ENCODE measurements at regions not wholly inside any gene's neighbourhood (a gene's known extent, or its start where the extent isn't known, plus 50 kb on each side); places are given as distances from the start of the nearest gene placed in this dataset.

DNA sequence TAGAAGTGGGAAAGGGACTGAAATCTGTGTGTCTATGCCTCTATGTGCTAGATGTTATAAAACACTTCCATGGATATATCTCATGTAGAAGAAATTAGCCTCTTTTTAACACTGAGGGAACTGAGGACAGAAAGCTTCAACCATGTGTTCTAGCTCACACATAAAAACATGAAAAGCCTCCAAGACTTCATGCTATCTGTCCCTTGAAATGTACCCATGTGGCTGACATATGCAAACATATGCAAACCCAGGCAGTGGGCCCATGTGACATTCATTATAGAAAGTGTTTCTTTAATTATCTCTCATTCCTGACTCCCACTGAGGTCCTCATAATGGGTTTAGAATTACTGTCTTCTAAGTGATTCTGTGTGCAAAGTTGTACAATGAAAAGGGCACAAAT lies 134.7 kb upstream of the MAF start:
- Mint-ChIP-seq H3K27me3 (ENCODE audit: low read depth) (peaks cover 24% of the 10 kb centered on the region), H3K4me3 (ENCODE audit: low read depth) (no peak overlapping the region), H3K36me3 (ENCODE audit: low read depth) (no peaks in the 10 kb centered on the region), H3K9me3 (no peaks in the 10 kb centered on the region), H3K4me1 (ENCODE audit: low read depth) (no peaks in the 10 kb centered on the region), H3K27ac (no peak overlapping the region)
- intact Hi-C loops (cut with micrococcal nuclease) = no loop called here
- no peak for DNase-seq (ENCODE audit: low spot score)

DNA sequence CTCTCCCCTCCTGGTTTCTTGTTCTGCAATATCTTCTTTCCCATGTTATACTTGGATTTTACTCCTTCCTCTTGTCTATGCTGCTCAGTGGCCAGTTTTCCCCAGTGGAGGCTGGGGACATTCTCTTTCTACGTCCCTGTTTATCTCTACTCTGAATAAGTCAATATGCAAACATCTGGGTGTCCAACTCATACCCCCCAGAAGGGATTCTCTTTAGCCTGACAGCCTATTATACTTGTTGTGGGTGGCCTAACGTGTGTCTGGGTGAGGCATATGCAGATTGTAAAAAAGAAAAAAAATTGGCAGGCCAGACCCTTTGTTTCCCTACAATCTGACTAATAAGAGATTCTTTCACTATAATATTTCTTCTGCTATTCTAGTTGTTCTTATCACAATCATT lies 134.2 kb upstream of the MAF start:
- no peaks in the 10 kb centered on the region for H3K9me3 Mint-ChIP-seq
- H3K27me3 Mint-ChIP-seq (ENCODE audit: low read depth) = peaks cover 24% of the 10 kb centered on the region
- no peak overlapping the region for H3K27ac Mint-ChIP-seq
- H3K4me3 Mint-ChIP-seq (ENCODE audit: low read depth) = no peak overlapping the region
- no peaks in the 10 kb centered on the region for H3K4me1 Mint-ChIP-seq (ENCODE audit: low read depth)
- no peaks in the 10 kb centered on the region for H3K36me3 Mint-ChIP-seq (ENCODE audit: low read depth)
- DNase-seq (ENCODE audit: low spot score) = no peak
- intact Hi-C loops (cut with micrococcal nuclease) = no loop called here

DNA sequence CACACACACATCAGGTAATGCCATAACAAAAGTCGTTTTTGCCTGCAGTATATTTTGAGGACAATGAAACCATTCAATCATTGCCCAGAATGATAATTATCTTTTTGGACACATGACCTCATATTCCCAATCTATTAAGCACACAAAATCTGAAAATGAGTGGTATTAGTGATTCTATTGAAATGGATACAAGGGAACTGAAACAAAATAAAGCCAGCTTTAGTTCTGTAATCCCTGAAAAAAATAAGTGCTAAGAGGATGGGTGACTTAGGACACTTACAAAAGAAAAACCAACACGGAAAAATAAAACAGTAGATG lies 128.3 kb upstream of the MAF start:
- Mint-ChIP-seq H3K27me3 (ENCODE audit: low read depth) (peaks cover 17% of the 10 kb centered on the region), H3K9me3 (peaks cover 13% of the 10 kb centered on the region), H3K36me3 (ENCODE audit: low read depth) (peaks cover 7% of the 10 kb centered on the region), H3K4me3 (ENCODE audit: low read depth) (no peak overlapping the region), H3K27ac (no peak overlapping the region), H3K4me1 (ENCODE audit: low read depth) (peaks cover 6% of the 10 kb centered on the region)
- intact Hi-C loops (cut with micrococcal nuclease) = no loop called here
- DNase-seq (ENCODE audit: low spot score) = no peak

DNA sequence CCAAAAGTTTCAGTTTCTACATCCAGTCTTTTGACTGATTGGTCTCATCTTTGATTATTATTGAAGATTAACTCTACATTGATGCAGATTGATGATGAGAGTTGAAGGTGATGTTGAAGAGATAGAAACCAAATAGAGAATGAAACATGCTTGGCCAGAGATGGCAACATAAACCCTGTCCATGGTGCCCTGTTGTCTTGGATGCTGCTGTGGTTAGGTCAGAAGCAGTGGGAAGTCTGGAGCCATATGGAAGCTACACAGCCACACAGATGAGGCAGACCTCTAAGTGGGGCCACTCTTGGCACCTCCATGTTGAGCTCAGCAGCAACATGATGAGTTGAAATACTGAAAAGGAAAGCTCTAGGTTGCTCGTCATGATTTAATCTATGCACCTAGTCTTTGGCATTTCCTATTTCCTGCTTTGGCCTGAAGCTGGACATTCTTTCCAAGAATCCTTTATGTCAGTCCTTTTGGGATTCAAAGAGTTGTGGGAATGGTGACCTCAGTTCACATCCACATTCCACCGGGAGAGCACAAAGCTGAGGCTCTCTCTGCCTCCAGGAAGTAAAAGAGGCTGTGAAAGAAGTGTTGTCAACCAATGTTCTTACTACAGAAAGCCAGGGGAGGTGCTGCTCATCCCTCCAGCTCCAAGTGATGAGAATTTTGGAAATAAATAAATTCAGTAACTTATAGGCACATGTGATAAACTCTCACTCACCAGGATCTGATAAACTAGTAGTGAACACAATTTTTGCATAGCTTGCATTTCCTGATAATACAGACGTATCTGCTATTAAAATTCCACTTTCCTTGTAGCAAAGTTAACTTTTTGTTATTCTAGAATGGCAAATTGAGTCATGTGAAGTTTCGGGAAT lies 127.7 kb upstream of the MAF start:
- H3K9me3 Mint-ChIP-seq = peaks cover 13% of the 10 kb centered on the region
- intact Hi-C loops (cut with micrococcal nuclease) = no loop called here
- H3K36me3 Mint-ChIP-seq (ENCODE audit: low read depth) = peaks cover 7% of the 10 kb centered on the region
- H3K4me3 Mint-ChIP-seq (ENCODE audit: low read depth) = no peak overlapping the region
- no peak overlapping the region for H3K27ac Mint-ChIP-seq
- peaks cover 6% of the 10 kb centered on the region for H3K4me1 Mint-ChIP-seq (ENCODE audit: low read depth)
- H3K27me3 Mint-ChIP-seq (ENCODE audit: low read depth) = peaks cover 11% of the 10 kb centered on the region
- no peak for DNase-seq (ENCODE audit: low spot score)

DNA sequence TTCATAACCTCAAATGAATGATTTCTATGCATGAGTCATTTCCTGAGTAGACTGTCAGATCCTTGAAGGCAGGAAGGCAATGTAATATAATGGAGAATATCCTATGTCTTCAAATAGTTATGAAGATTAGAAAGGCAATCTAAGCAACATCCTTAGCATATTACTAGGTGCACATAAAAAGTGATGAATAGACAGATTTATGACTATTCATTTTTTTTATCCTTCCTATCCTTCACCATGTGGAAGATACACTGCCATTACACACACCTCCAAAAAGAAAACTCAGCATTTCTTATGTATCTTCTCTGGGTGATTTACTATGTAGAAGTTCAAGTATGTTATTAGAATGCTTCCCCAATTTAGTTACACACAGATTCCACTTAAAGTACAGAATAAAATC lies 126.4 kb upstream of the MAF start:
- intact Hi-C loops (cut with micrococcal nuclease) = no loop called here
- peaks cover 19% of the 10 kb centered on the region for H3K9me3 Mint-ChIP-seq
- peaks cover 11% of the 10 kb centered on the region for H3K36me3 Mint-ChIP-seq (ENCODE audit: low read depth)
- H3K4me3 Mint-ChIP-seq (ENCODE audit: low read depth) = no peak overlapping the region
- peaks cover 8% of the 10 kb centered on the region for H3K4me1 Mint-ChIP-seq (ENCODE audit: low read depth)
- no peak for DNase-seq (ENCODE audit: low spot score)
- H3K27ac Mint-ChIP-seq = no peak overlapping the region
- peaks cover 10% of the 10 kb centered on the region for H3K27me3 Mint-ChIP-seq (ENCODE audit: low read depth)

DNA sequence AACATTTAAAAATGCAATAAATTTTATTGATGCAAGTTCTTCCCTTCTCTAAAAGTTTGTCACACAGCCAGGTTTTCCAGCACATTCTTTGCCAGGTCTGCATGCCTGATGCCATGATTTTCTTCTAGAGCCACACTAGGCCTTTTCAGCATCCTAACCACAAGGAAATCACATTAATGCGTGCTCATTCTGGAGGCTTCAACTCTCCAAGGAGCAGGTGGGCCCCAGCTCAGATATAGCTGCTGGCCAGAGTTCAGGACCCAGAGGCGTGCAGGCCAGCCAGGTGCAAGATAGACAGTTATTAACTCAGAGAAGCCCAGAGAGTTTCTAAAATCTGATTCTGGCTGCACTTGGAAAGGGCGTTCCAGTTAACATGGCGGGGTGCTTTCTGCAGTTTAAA lies 124.5 kb upstream of the MAF start:
- Mint-ChIP-seq H3K36me3 (ENCODE audit: low read depth) (peaks cover 11% of the 10 kb centered on the region), H3K4me3 (ENCODE audit: low read depth) (no peak overlapping the region)
- intact Hi-C loops (cut with micrococcal nuclease) = no loop called here

DNA sequence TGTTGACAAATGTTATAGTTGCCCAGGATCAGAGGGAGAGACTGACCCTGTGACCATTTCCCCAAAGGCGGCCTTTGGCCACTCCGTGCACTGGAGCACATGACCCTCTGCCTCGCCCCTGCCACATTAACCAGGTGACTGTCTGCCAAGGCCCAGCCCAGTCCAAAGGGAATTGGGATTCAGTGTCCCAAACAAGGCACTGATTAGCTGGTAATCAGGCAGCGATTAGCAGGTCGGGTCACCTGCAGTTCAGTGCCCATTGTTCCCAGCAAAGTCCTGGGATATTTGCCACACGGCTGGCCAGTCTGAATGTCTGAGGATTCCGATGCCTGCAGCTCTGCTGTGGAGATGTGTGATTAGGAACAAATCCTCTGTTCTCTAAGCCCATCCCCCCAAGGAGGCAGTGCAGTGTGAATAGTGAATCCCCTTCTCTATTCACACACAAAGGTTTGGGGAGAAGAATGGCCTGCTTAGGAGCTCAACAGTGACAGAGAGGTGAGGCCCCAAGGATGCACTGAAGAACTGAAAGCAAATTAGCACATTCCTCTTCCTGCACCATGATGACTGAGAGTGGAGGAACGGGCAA lies 123.1 kb upstream of the MAF start:
- DNase-seq (ENCODE audit: low spot score) = no peak
- H3K4me1 Mint-ChIP-seq (ENCODE audit: low read depth) = peaks cover 8% of the 10 kb centered on the region
- intact Hi-C loops (cut with micrococcal nuclease) = no loop called here
- peaks cover 24% of the 10 kb centered on the region for H3K9me3 Mint-ChIP-seq
- no peak overlapping the region for H3K4me3 Mint-ChIP-seq (ENCODE audit: low read depth)
- peaks cover 7% of the 10 kb centered on the region for H3K27me3 Mint-ChIP-seq (ENCODE audit: low read depth)
- H3K27ac Mint-ChIP-seq = no peak overlapping the region
- H3K36me3 Mint-ChIP-seq (ENCODE audit: low read depth) = peaks cover 11% of the 10 kb centered on the region

More for the DNA sequence above, 124.5 kb upstream of the MAF start:
- Mint-ChIP-seq H3K27me3 (ENCODE audit: low read depth) (peaks cover 5% of the 10 kb centered on the region), H3K27ac (no peak overlapping the region), H3K9me3 (peaks cover 19% of the 10 kb centered on the region), H3K4me1 (ENCODE audit: low read depth) (peaks cover 8% of the 10 kb centered on the region)
- DNase-seq (ENCODE audit: low spot score) = no peak

DNA sequence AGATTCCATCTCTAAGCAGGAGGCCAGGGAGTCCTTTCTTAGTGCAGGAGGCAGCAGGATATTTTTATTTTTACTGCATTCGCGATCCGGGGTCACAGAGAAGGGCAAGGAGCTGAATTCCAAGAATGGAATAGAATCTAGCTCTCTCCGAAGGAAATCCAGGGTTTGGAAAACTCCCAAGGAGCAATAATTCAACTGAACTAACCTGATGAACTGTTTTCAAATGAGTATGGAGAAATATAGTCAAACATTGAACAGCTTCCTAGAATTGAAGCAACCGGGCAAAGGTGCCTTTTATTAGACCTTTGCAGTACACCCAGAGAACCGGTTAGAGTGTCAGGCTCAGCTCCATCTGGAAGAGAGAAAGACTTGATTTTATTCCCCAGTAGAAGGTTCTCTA lies 120.7 kb upstream of the MAF start:
- no peak for DNase-seq (ENCODE audit: low spot score)
- intact Hi-C loops (cut with micrococcal nuclease) = no loop called here
- peaks cover 7% of the 10 kb centered on the region for H3K27me3 Mint-ChIP-seq (ENCODE audit: low read depth)
- H3K36me3 Mint-ChIP-seq (ENCODE audit: low read depth) = peaks cover 9% of the 10 kb centered on the region
- no peak overlapping the region for H3K27ac Mint-ChIP-seq
- peaks cover 18% of the 10 kb centered on the region for H3K4me1 Mint-ChIP-seq (ENCODE audit: low read depth)
- peaks cover 16% of the 10 kb centered on the region for H3K9me3 Mint-ChIP-seq
- H3K4me3 Mint-ChIP-seq (ENCODE audit: low read depth) = no peak overlapping the region

DNA sequence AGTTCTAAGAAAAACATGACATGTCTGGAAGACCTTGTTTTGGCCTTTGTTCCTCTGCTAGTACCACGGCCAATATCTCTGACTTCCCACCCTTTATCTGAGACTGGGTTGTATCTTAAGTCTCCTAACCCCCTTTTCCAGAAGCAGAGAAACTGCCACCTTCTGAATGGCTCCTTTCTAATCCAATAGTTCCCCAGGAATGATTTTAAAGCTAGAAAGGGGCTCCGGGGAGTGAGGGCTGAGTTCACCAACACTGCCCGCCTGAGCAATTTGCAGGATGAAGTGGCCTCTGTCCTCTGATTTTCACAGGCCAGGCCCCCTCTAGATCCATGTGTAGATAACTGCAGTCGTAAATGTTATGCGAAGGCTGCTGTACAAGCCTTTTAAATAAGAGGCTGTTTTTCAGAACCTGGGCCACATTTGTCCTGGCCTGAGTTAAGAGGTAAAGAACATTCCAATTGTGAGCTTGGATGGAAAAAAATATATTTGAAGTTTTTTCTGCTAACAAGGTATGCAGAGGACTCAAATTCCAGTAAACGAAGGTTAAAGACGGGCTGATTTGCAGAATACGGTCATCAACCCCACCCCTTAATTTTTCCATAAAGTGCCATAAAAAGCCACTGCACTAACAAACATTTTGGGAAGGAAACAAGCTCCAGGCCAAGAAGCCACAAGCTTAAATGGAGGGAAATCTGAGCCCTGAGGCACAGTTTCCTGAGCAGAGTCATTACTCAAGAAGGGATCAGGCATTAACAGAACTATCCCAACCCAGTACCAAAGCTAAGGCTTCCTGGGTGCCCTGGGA lies 117.0 kb upstream of the MAF start:
- DNase-seq (ENCODE audit: low spot score) = no peak
- H3K27ac Mint-ChIP-seq = peak overlapping the region; percentile 63
- intact Hi-C loops (cut with micrococcal nuclease) = loop anchor here (2.0 to 10.0 kb wide), 6 partner anchors 39 to 943 kb away; partner anchors contain the start of gene MAF

DNA sequence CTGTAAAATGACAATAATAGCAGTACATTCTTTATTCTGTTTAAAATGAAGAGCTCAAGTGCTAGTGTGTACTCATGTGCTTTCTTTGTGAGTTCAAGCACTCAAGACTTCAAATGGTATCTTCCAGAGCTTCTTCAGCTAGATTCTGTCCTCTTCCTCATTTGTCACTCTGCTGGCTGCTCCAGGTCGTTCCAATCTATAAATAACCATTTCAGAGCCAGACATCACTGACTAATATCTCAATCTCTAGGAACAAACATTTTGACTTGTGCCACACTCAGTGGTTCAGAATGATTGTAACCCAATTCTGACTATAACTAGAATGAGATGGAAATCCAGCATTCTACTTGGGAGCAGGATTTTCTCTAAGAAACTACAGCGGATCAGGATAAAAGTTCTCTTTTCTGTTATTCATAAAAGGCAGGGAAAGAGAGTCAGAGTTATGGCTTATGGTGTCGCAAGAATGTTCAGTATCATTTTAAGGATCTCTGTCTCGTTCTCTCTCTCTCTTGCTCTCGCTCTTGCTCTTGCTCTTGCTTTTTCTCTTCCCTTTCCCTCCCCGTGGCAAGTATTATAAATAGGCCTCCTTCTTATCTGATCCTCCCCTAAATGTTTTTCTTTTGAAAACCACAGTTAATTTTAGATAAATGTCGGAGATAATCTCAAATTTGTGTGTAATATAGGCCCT lies 116.3 kb upstream of the MAF start:
- Mint-ChIP-seq H3K4me1 (ENCODE audit: low read depth) (peaks cover 39% of the 10 kb centered on the region), H3K27ac (peak overlapping the region; percentile 63), H3K4me3 (ENCODE audit: low read depth) (peak overlapping the region; percentile 47), H3K36me3 (ENCODE audit: low read depth) (peaks cover 10% of the 10 kb centered on the region), H3K27me3 (ENCODE audit: low read depth) (peaks cover 7% of the 10 kb centered on the region), H3K9me3 (peaks cover 19% of the 10 kb centered on the region)
- intact Hi-C loops (cut with micrococcal nuclease) = loop anchor here (2.0 to 10.0 kb wide), 6 partner anchors 40 to 942 kb away; partner anchors contain the start of gene MAF
- DNase-seq (ENCODE audit: low spot score) = no peak

More for the DNA sequence above, 117.0 kb upstream of the MAF start:
- Mint-ChIP-seq H3K9me3 (peaks cover 21% of the 10 kb centered on the region), H3K36me3 (ENCODE audit: low read depth) (peaks cover 12% of the 10 kb centered on the region), H3K27me3 (ENCODE audit: low read depth) (peaks cover 7% of the 10 kb centered on the region), H3K4me1 (ENCODE audit: low read depth) (peaks cover 40% of the 10 kb centered on the region), H3K4me3 (ENCODE audit: low read depth) (peak overlapping the region; percentile 47)

DNA sequence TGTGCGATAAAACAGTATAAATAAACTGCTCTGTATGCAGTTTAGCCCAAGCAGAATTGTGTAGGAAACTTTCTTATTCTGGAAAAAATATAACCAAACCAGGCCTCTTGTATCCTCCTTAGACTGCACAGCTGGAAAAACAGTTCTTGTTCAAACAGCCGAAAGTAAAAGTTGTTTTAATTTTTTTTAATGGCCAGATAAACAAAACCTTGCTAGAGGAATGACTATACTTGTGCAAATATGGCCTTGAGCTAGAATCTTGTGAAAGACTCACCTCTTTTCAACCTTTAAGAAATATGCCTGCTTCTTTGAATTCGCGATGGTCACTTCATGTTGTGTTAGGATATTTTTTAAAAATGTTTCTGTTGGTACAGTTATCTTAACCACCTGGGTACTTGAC lies 114.5 kb upstream of the MAF start:
- intact Hi-C loops (cut with micrococcal nuclease) = loop anchor here (5.0 to 10.0 kb wide), 3 partner anchors 113 to 940 kb away; partner anchors contain the start of gene MAF
- peaks cover 2% of the 10 kb centered on the region for H3K27me3 Mint-ChIP-seq (ENCODE audit: low read depth)
- no peak overlapping the region for H3K4me3 Mint-ChIP-seq (ENCODE audit: low read depth)

DNA sequence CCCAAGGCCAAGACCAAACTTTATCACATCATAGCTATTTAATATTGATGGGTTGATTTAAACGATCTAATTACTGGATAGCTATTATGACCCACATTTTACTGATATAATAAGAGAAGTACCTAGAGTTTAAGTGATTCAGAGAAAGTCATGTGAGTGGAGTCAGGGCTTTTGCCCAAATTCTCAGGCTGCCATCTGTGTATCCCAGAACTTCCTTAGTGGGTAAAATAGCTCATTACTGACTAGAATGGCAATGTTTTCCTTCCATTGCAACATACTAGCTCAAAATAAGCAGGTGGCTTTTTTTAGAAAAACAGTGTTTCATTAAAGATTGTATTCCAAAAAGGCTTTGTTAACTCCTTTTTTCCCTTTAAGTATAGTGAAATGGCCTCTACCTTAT lies 113.9 kb upstream of the MAF start:
- intact Hi-C loops (cut with micrococcal nuclease) = loop anchor here (10.0 kb wide), 2 partner anchors 640 to 940 kb away; no protein-coding TSS in a partner anchor
- Mint-ChIP-seq H3K4me3 (ENCODE audit: low read depth) (peak overlapping the region; percentile 63), H3K27ac (no peak overlapping the region), H3K9me3 (peaks cover 19% of the 10 kb centered on the region), H3K27me3 (ENCODE audit: low read depth) (no peaks in the 10 kb centered on the region), H3K4me1 (ENCODE audit: low read depth) (peaks cover 39% of the 10 kb centered on the region), H3K36me3 (ENCODE audit: low read depth) (peaks cover 10% of the 10 kb centered on the region)
- no peak for DNase-seq (ENCODE audit: low spot score)

More for the DNA sequence above, 114.5 kb upstream of the MAF start:
- DNase-seq (ENCODE audit: low spot score) = no peak
- peaks cover 19% of the 10 kb centered on the region for H3K9me3 Mint-ChIP-seq
- H3K27ac Mint-ChIP-seq = no peak overlapping the region
- H3K36me3 Mint-ChIP-seq (ENCODE audit: low read depth) = peaks cover 10% of the 10 kb centered on the region
- H3K4me1 Mint-ChIP-seq (ENCODE audit: low read depth) = peaks cover 39% of the 10 kb centered on the region

Measured in activated T-helper 2 cell treated with anti-CD3 and anti-CD28 coated beads, Interferon-gamma antibody, Interleukin-2, Interleukin-4, amounts not matched to agents 10 μg/mL and 5 μg/mL and 100 μg/mL, durations not matched to agents 14 hours and 24 hours and 36 hours (primary cell).